Calu3 (cell line): ENCODE measurements at regions not wholly inside any gene's neighbourhood (a gene's known extent, or its start where the extent isn't known, plus 50 kb on each side); places are given as distances from the start of the nearest gene placed in this dataset.

Source experiments
- BruUV-seq: library from RNA; stranded (reverse); fragments of 400-500 nt; replicated peaks from 2 replicates; lab custom pipeline; 2021; lab: Mats Ljungman, UMichigan
- CTCF ChIA-PET: fragments of 300-600 bp; sonication (Branson Sonifier 250); formaldehyde crosslinking; loops from one replicate; lab custom pipeline; 2022; ENCODE audit warnings: antibody characterized with exemption; lab: Charles Lee
- DNase-seq: peaks from one replicate; pipeline ENCODE4 v3.0.0; 2022
- H3K27ac Mint-ChIP-seq: one replicate; pipeline ENCODE4 v1.8.0; 2022; ENCODE audit warnings: mixed read lengths; ENCODE audit not compliant: unreplicated experiment
- H3K27me3 Mint-ChIP-seq: one replicate; pipeline ENCODE4 v1.8.0; 2022; ENCODE audit warnings: mixed read lengths; ENCODE audit not compliant: unreplicated experiment
- H3K36me3 Mint-ChIP-seq: one replicate; pipeline ENCODE4 v1.8.0; 2022; ENCODE audit warnings: mild to moderate bottlenecking, moderate library complexity, mixed read lengths; ENCODE audit not compliant: insufficient read depth, unreplicated experiment
- H3K4me1 Mint-ChIP-seq: one replicate; pipeline ENCODE4 v1.8.0; 2022; ENCODE audit warnings: mild to moderate bottlenecking, low read depth, mixed read lengths; ENCODE audit not compliant: unreplicated experiment
- H3K4me3 Mint-ChIP-seq: one replicate; pipeline ENCODE4 v1.8.0; 2022; ENCODE audit warnings: mild to moderate bottlenecking, low read depth, moderate library complexity, mixed read lengths; ENCODE audit not compliant: unreplicated experiment
- H3K9me3 Mint-ChIP-seq: one replicate; pipeline ENCODE4 v1.8.0; 2022; ENCODE audit warnings: low read depth, mixed read lengths; ENCODE audit not compliant: unreplicated experiment
- intact Hi-C: fragments of 100-400 bp; cut with micrococcal nuclease; formaldehyde crosslinking; loops from one replicate; pipeline ENCODE4 v1.10.0; 2022; ENCODE audit not compliant: unreplicated experiment
- TF ChIP-seq, protein P1 (sequence below): fragments of 200-600 bp; IDR thresholded peaks from one replicate; pipeline ENCODE4 v1.8.0; 2022; ENCODE audit warnings: antibody characterized with exemption; ENCODE audit not compliant: unreplicated experiment

DNA sequence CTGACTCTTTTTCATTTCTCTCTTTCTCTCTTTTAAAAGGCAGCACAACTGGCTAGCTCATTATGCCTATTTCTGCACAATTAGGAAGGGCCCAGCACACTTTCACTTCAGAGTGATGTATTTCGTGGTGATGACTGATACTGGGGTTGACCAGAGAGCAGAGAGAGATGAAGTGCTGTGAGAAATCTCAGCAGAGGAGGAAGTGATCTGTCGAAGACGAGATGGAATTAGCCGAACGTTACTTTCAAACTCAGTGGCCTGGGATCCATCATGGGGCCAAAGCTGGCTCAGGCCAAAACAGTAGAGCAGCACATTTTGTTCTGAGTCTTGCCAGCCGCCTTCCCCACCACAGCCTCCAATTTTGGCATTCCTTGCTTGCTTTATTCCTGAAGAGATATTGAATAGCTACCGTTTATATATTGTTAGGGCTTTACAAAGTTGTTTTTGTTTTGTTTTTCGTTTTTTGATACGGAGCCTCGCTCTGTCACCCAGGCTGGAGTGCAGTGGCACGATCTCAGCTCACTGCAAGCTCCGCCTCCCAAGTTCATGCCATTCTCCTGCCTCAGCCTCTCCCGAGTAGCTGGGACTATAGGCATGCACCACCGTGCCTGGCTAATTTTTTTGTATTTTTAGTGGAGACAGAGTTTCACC lies 213.2 kb upstream of the ECI2 start:
- no peaks in the 10 kb centered on the region for H3K9me3 Mint-ChIP-seq
- TF ChIP-seq, protein P1, sequence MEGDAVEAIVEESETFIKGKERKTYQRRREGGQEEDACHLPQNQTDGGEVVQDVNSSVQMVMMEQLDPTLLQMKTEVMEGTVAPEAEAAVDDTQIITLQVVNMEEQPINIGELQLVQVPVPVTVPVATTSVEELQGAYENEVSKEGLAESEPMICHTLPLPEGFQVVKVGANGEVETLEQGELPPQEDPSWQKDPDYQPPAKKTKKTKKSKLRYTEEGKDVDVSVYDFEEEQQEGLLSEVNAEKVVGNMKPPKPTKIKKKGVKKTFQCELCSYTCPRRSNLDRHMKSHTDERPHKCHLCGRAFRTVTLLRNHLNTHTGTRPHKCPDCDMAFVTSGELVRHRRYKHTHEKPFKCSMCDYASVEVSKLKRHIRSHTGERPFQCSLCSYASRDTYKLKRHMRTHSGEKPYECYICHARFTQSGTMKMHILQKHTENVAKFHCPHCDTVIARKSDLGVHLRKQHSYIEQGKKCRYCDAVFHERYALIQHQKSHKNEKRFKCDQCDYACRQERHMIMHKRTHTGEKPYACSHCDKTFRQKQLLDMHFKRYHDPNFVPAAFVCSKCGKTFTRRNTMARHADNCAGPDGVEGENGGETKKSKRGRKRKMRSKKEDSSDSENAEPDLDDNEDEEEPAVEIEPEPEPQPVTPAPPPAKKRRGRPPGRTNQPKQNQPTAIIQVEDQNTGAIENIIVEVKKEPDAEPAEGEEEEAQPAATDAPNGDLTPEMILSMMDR: no peak
- BruUV-seq: no TSS peak
- H3K4me1 Mint-ChIP-seq: peaks cover 14% of the 10 kb centered on the region
- intact Hi-C loops: no loop called here
- H3K4me3 Mint-ChIP-seq: no peak overlapping the region
- CTCF ChIA-PET: no interaction called here
- peaks cover 27% of the 10 kb centered on the region for H3K27me3 Mint-ChIP-seq
- no peak overlapping the region for H3K27ac Mint-ChIP-seq
- H3K36me3 Mint-ChIP-seq: no peaks in the 10 kb centered on the region
- DNase-seq: no peak

DNA sequence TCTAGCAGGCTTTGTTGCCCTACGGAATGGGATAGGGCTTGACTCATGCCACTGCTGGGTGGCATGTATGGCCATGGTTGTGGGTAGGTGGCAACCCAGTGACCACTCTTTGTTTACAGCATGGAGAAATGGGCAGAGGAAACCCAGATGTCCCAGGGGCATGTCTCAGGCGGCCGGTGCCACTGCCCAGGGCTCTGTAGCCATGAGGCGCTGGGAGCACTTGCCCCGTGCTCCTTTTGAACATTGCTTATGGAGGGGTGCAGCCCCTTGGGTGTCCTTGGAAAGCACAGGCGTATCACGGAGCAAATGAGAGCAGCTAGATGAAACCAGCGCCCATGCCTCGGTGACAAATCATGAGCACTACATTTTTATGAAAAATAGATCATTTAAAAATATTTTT lies 212.5 kb upstream of the ECI2 start:
- TF ChIP-seq, protein P1: no peak
- Mint-ChIP-seq H3K9me3 (no peaks in the 10 kb centered on the region), H3K36me3 (no peaks in the 10 kb centered on the region), H3K27ac (no peak overlapping the region), H3K4me1 (peaks cover 14% of the 10 kb centered on the region), H3K4me3 (no peak overlapping the region), H3K27me3 (peaks cover 27% of the 10 kb centered on the region)
- CTCF ChIA-PET: no interaction called here
- intact Hi-C loops: no loop called here
- BruUV-seq: no TSS peak
- no peak for DNase-seq

DNA sequence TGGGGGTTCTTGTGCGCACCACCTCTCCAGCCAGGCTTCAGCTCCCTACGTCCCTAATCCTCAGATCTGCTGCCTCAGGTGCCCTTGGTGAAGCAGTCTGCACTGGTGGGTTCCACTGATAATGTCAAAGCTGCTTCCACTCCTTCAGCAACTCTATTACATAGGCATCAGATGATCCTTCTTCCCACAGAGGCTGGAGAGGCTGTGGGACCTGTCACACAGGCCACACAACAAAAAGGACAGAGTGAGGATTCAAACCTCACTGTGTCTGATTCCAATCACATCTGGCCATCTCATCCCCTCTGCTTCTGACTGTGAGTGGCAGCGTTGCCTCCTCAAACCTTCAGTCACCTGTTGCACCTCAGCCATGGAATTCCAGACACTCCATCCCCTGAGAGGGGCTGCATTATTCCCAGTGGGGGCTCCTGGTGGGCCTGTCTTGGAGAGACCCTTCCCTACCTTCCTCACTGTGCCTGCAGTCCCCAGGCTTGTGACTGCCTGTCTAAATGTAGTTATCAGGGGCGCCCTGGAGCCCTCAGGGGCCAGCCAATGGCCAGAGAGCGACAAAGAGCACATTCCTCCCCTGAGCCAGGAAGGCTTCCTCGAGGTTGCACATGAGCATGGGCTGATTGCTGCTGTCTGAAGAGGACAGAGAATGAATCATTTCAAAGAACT lies 211.4 kb upstream of the ECI2 start:
- Mint-ChIP-seq H3K27ac (no peak overlapping the region), H3K4me1 (peaks cover 6% of the 10 kb centered on the region), H3K27me3 (peaks cover 27% of the 10 kb centered on the region), H3K36me3 (no peaks in the 10 kb centered on the region), H3K4me3 (no peak overlapping the region), H3K9me3 (no peaks in the 10 kb centered on the region)
- TF ChIP-seq, protein P1: no peak
- no peak for DNase-seq
- no TSS peak for BruUV-seq
- intact Hi-C loops: no loop called here
- CTCF ChIA-PET: no interaction called here

DNA sequence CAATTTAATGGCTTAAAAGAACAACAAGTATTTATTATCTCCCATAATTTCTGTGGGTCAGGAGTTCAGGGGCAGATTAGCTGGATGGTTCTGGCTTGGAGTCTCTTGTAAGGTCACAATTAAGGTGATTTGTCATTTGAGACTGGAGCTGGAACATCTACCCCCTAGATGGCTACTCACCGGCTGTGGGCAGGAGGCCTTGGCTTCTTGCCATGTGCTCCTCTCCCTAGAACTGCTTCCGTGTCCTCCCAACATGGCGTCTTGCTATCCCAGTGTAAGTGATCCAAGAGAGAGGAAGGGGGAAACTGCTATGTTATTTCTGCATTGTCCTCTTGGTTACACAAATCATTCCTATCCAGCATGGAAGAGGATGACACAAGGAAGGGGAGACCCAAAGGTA lies 210.2 kb upstream of the ECI2 start:
- Mint-ChIP-seq H3K27me3 (peaks cover 38% of the 10 kb centered on the region), H3K4me3 (no peak overlapping the region), H3K4me1 (no peaks in the 10 kb centered on the region), H3K27ac (no peak overlapping the region), H3K36me3 (no peaks in the 10 kb centered on the region), H3K9me3 (peaks cover 2% of the 10 kb centered on the region)
- intact Hi-C loops: no loop called here
- CTCF ChIA-PET: no interaction called here
- TF ChIP-seq, protein P1: no peak
- DNase-seq: no peak
- BruUV-seq: no TSS peak
